ENCODE measurements at regions not wholly inside any gene's neighbourhood (a gene's known extent, or its start where the extent isn't known, plus 50 kb on each side); places are given as distances from the start of the nearest gene placed in this dataset.

DNA sequence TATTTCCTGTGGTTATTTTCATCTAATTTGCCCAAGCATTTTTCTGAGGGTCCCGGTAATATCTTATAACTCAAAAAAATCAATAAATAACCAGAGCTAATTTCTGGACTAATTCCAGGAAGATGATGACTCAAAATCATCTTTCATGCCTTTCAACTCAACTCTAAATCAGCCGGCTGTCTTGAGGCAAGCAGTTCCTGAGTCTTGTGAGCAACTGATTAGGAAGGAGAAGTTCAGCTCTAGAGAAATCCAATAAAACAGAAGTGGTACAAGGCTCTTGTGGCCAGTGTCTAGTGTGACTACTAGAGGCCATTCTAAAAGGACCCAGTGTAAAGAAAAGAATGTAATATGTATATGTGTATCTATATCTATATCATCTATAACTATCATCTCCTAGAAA lies 890.4 kb downstream of the TRIB2 start:
- H3K4me3 Mint-ChIP-seq = no peak overlapping the region
- H3K4me1 Mint-ChIP-seq = no peaks in the 10 kb centered on the region
- peaks cover 5% of the 10 kb centered on the region for H3K9me3 Mint-ChIP-seq
- no peak overlapping the region for H3K27ac Mint-ChIP-seq
- H3K36me3 Mint-ChIP-seq (ENCODE audit: low read depth) = no peaks in the 10 kb centered on the region
- ATAC-seq (replicated peaks) = no peak
- H3K27me3 Mint-ChIP-seq = no peaks in the 10 kb centered on the region

DNA sequence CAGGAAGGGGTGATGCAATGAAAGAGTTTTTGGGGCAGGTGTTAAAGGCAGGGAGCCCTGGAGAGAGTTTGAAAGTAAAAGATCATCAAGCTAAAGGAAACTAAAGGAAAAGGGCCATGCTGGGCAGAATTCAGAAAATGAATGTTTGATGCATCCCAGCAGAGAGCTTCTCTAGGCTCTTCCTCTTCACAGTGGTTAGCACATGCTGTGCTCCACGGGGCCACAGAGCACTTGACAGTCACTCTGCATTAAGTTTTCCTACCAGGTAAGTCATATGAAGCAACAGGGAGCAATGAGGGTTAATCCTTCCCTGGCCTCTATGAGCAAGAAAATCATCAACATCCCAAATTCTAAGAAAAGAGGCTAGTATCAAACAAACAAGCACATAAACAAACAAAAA lies 895.2 kb downstream of the TRIB2 start:
- Mint-ChIP-seq H3K27ac (no peak overlapping the region), H3K9me3 (peaks cover 8% of the 10 kb centered on the region), H3K27me3 (no peaks in the 10 kb centered on the region), H3K36me3 (ENCODE audit: low read depth) (no peaks in the 10 kb centered on the region), H3K4me3 (no peak overlapping the region), H3K4me1 (no peaks in the 10 kb centered on the region)
- ATAC-seq (replicated peaks) = no peak

DNA sequence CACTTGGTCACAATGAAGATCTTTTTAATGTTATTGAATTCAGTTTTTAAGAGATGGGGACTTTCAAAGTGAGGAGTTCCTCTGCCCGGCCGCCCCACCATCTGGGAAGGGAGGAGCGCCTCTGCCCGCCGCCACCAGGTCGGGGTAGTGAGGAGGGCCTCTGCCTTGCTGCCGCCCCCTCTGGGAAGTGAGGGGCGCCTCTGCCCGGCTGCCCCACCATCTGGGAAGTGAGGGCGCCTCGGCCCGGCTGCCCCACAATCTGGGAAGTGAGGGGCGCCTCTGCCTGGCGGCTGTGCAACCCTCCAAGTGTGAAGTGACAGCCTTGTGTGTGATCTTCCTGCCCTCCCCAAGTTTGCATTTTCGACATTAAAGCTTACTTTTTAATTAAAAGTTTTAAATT lies 899.3 kb downstream of the TRIB2 start:
- no peak for ATAC-seq (replicated peaks)
- H3K27ac Mint-ChIP-seq = no peak overlapping the region
- no peaks in the 10 kb centered on the region for H3K27me3 Mint-ChIP-seq
- no peaks in the 10 kb centered on the region for H3K4me1 Mint-ChIP-seq
- no peaks in the 10 kb centered on the region for H3K36me3 Mint-ChIP-seq (ENCODE audit: low read depth)
- peaks cover 11% of the 10 kb centered on the region for H3K9me3 Mint-ChIP-seq
- no peak overlapping the region for H3K4me3 Mint-ChIP-seq

DNA sequence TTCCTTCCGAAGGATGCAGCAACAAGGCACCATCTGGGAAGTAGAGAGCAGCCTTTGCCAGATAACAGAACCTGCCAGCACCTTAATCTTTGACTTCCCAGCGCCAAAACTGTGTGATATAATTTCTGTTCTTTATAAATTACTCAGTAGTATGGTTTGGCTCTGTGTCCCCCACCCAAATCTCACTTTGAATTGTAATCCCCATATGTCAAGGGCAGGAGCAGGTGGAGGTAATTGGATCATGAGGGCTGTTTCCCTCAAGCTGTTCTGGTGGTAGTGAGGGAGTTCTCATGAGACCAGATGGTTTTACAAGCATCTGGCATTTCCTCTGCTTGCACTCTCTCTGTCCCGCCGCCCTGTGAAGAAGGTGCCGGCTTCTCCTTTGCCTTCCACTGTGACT lies 899.9 kb downstream of the TRIB2 start:
- Mint-ChIP-seq H3K4me1 (no peaks in the 10 kb centered on the region), H3K27ac (no peak overlapping the region)
- ATAC-seq (replicated peaks) = no peak

DNA sequence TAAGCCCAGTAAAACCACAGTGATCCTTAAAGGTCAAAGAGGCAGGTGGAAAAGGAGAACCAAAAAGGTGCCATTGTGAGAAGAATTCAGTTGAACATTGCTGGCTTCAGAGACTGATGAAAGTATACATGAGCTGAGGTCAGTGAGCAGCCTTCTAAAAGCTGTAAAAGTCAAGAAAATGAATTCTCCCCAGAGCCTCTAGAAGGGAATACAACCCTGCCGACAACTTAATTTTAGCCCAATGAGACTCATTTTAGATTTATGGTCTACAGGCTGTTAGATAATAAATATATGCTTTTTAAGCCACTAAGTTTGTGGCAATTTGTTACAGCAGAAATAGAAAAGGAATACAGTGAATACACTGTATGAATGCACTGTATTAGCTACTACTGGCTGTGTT lies 911.4 kb downstream of the TRIB2 start:
- Mint-ChIP-seq H3K9me3 (no peaks in the 10 kb centered on the region), H3K27ac (no peak overlapping the region), H3K4me1 (no peaks in the 10 kb centered on the region), H3K27me3 (no peaks in the 10 kb centered on the region), H3K36me3 (ENCODE audit: low read depth) (no peaks in the 10 kb centered on the region), H3K4me3 (no peak overlapping the region)
- no peak for ATAC-seq (replicated peaks)

More for the DNA sequence above, 899.9 kb downstream of the TRIB2 start:
- H3K36me3 Mint-ChIP-seq (ENCODE audit: low read depth) = no peaks in the 10 kb centered on the region
- H3K4me3 Mint-ChIP-seq = no peak overlapping the region
- peaks cover 8% of the 10 kb centered on the region for H3K9me3 Mint-ChIP-seq
- no peaks in the 10 kb centered on the region for H3K27me3 Mint-ChIP-seq

DNA sequence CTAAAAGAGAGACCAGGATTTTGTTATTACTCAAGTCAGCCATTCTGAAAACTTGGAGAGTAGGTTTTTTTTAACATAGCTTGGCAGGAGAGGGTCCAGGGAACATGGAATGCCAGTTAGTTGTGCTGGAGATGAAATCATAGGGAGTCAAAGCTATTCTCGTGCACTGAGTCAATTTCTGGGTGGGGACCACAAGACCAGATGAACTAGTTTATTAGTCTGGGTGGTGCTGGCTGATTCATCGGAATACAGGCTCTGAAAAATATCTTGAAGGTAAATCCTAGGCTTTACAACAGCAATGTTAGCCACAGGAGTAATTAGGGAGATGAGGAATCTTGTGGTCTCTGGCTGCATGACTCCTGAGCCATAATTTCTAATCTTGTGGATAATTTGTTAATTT lies 921.4 kb downstream of the TRIB2 start:
- Mint-ChIP-seq H3K4me3 (no peak overlapping the region), H3K27ac (no peak overlapping the region), H3K9me3 (peaks cover 2% of the 10 kb centered on the region), H3K27me3 (no peaks in the 10 kb centered on the region), H3K4me1 (no peaks in the 10 kb centered on the region), H3K36me3 (ENCODE audit: low read depth) (no peaks in the 10 kb centered on the region)
- ATAC-seq (replicated peaks) = no peak

DNA sequence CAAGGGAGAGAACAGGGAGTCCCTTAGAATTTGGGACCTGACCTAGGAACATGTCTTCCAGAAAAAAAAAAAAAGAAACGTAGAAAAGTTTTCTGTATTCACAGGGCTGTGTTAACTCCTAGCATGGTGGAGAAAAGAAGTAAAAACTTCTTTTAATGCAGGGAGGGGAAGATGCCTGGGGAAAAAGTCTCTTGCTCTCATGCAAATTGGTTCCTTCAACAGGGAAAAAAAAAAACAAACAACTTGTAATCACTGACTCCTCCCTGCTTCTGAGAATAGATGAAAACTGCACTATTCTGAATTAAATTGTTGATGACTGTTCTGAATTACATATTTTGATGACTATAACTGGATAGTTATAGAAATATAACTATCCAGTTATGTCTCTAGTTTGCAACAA lies 933.2 kb downstream of the TRIB2 start:
- H3K4me3 Mint-ChIP-seq = no peak overlapping the region
- H3K9me3 Mint-ChIP-seq = peaks cover 11% of the 10 kb centered on the region
- ATAC-seq (replicated peaks) = no peak
- no peaks in the 10 kb centered on the region for H3K36me3 Mint-ChIP-seq (ENCODE audit: low read depth)
- H3K4me1 Mint-ChIP-seq = no peaks in the 10 kb centered on the region
- no peaks in the 10 kb centered on the region for H3K27me3 Mint-ChIP-seq
- no peak overlapping the region for H3K27ac Mint-ChIP-seq

DNA sequence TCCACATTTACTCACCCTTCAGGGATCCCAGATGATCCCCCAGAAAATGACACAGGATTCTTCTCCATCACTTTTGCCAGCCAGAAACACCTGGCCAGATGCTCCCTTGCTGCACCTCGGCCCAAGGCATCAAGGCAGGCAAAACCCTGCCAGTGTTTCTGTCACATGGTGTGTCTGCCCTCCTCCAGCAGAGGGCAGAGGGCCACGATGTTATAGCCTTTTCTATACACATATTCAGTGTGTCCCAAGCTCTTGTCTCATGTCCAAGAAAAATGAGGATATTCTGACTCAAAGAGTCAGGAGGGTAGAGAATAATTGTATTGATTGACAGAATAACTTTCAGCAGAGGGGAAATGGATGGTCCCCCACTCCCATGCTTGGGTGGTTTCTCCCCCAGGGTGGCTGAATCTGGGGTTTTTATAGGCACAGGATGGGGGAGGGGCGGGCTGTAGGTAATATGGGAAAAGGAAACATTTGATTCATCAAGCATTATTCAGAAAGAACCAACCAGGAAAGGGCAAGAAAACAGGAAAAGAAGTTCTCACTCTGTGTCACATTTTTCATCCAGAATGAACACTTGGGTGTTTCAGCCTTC lies 933.9 kb downstream of the TRIB2 start:
- no peak for ATAC-seq (replicated peaks)
- H3K4me1 Mint-ChIP-seq = no peaks in the 10 kb centered on the region
- no peak overlapping the region for H3K4me3 Mint-ChIP-seq
- no peaks in the 10 kb centered on the region for H3K36me3 Mint-ChIP-seq (ENCODE audit: low read depth)
- H3K9me3 Mint-ChIP-seq = peaks cover 11% of the 10 kb centered on the region
- no peaks in the 10 kb centered on the region for H3K27me3 Mint-ChIP-seq
- no peak overlapping the region for H3K27ac Mint-ChIP-seq

DNA sequence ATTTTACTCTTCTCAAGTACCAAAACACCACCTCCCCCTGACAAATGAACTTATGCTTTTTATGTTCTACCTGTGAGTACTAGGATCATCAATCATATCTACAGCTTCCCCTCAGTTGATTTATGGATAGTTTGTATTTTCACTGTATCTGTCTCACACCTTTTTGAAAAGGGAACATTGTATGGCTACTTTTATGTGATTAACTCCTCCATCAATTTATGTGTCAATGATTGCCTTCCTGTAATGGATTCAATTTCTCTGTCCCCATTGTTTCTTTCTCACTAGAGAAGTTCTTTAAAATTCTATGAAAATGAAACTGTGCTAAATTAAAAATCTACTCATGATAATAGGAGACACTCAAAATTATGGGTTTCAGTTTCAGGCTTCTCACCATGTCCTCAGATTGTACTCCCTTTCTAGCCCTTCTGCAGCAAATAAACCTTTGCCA lies 935.0 kb downstream of the TRIB2 start:
- no peak for ATAC-seq (replicated peaks)

DNA sequence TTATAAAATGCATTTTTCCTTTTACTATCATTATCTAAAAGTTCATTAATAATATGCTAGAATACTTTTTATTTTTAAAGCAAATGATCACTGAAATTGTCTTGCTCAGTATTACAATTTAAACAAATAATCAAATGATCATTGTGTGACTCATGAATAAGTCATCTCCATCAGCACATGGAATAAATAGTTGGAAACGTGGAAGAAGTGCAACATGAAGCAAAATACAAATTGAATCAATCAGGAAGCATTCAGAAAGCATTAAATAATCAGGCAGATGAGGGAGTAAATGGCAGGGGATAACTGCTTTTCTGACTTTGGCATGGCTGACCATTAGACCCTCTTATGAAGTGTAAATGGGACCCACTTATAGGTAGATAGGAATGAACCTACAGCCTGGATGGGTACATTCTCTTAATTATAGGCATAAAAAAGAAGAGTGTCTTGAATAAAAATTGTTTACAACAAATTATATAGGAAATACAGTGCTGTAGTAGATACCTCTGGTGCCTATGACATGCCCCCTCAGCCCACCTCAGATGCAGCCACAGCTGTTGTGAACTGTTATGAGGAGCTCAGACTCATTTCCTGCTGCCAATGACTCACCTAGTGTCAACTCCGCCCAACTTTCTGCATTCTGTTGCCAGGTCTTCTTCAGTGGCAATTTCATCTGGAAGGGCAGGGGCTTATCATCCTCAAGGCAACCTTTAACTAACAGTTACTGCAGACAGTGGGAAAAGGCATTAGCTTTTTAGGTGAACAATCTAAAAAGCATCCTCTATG lies 936.0 kb downstream of the TRIB2 start:
- Mint-ChIP-seq H3K27me3 (no peaks in the 10 kb centered on the region), H3K4me3 (no peak overlapping the region), H3K4me1 (no peaks in the 10 kb centered on the region), H3K27ac (no peak overlapping the region), H3K9me3 (peaks cover 14% of the 10 kb centered on the region), H3K36me3 (ENCODE audit: low read depth) (no peaks in the 10 kb centered on the region)
- no peak for ATAC-seq (replicated peaks)

More for the DNA sequence above, 935.0 kb downstream of the TRIB2 start:
- no peak overlapping the region for H3K27ac Mint-ChIP-seq
- H3K36me3 Mint-ChIP-seq (ENCODE audit: low read depth) = no peaks in the 10 kb centered on the region
- peaks cover 14% of the 10 kb centered on the region for H3K9me3 Mint-ChIP-seq
- H3K27me3 Mint-ChIP-seq = no peaks in the 10 kb centered on the region
- no peak overlapping the region for H3K4me3 Mint-ChIP-seq
- H3K4me1 Mint-ChIP-seq = no peaks in the 10 kb centered on the region

DNA sequence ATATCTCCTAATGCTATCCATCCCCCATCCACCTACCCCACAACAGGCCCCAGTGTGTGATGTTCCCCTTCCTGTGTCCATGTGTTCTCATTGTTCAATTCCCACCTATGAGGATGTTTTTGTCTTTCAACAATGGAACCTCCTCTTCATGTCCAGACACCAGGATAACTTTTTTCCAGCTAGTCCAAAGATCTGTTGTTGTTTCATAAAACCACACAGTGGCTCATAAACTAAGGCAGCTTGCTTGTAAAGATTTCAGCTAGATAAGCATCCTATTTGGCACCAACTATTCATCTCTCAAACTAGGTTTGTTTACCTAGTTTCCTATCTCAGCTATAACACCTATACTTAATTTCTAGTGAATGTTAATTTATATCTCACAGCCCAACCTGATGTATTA lies 937.7 kb downstream of the TRIB2 start:
- H3K36me3 Mint-ChIP-seq (ENCODE audit: low read depth) = no peaks in the 10 kb centered on the region
- H3K9me3 Mint-ChIP-seq = peaks cover 11% of the 10 kb centered on the region
- no peaks in the 10 kb centered on the region for H3K4me1 Mint-ChIP-seq
- no peak for ATAC-seq (replicated peaks)
- H3K27ac Mint-ChIP-seq = no peak overlapping the region
- H3K27me3 Mint-ChIP-seq = no peaks in the 10 kb centered on the region
- H3K4me3 Mint-ChIP-seq = no peak overlapping the region

DNA sequence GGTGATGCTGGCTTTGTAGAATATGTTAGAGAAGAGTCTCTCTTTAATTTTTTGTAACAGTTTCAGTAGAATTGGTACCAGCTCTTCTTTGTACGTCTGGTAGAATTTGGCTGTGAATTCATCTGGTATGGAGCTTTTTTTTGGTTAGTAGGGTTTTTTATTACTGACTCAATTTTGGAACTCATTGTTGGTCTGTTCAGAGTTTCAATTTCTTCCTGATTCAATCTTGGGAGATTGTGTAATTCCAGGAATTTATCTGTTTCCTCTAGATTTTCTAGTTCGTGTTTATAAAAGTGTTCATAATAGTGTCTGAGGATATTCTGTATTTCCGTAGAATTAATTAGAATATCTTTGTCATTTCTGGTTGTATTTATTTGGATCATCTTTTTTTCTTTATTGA lies 943.5 kb downstream of the TRIB2 start:
- H3K4me1 Mint-ChIP-seq = no peaks in the 10 kb centered on the region

DNA sequence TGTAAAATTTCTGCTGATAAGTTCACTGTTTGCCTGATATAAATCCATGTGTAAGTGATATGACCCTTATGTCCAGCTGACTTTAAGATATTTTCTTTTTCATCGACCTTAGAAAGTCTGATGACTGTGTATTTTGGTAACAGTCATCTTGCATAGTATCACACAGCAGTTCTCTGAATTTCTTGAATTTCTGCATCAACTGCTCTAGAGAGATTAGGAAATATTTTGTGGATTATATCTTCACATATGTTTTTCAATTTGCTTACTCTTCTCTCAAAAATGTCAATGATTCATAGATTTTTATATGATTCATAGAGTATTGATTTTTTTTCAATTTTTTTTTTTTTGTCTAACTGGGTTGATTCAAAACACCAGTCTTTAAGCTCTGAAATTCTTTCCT lies 945.3 kb downstream of the TRIB2 start:
- H3K4me3 Mint-ChIP-seq = no peak overlapping the region
- H3K4me1 Mint-ChIP-seq = no peaks in the 10 kb centered on the region
- H3K27me3 Mint-ChIP-seq = no peaks in the 10 kb centered on the region
- no peak overlapping the region for H3K27ac Mint-ChIP-seq
- H3K36me3 Mint-ChIP-seq (ENCODE audit: low read depth) = no peaks in the 10 kb centered on the region
- no peak for ATAC-seq (replicated peaks)
- peaks cover 7% of the 10 kb centered on the region for H3K9me3 Mint-ChIP-seq

More for the DNA sequence above, 943.5 kb downstream of the TRIB2 start:
- ATAC-seq (replicated peaks) = no peak
- Mint-ChIP-seq H3K27ac (no peak overlapping the region), H3K9me3 (peaks cover 11% of the 10 kb centered on the region), H3K4me3 (no peak overlapping the region), H3K36me3 (ENCODE audit: low read depth) (no peaks in the 10 kb centered on the region), H3K27me3 (no peaks in the 10 kb centered on the region)

DNA sequence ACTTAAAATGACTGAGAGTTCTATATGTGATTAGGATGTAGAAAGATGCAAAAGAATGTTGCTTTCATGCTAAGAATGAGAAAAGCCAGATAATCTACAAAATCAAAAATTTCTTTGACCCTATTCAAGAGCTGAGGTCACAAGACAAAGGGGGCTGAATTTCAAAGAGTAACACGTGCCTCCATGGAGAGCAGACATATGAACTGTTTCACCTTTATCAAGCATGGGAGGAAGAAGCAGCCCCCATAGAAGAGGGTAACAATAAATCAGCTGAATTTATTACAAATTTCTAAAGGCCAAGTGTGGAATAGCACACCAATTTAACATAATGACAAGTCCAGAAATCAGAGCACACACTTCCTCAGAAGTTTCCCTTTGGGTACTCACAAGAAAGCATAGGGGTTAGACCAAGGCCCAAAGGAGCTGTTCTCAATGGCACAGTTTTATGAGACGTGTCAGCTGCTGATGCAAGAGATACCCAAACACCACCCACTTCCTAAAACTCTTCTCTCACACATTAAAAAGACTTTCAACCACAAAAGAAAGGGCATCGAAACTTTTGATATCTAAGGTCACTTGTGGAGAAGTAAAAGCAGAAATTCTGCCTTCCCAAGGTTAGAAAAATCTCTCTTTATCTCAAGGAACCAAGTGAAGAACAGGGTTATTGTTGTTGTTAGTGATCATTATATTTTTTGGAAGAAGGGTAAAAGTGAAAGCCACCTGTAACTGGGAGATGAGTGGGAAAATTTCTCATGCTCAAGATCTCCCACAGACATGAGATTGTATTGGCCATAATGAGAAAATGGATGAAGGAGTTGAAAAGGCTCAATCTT lies 950.1 kb downstream of the TRIB2 start:
- no peaks in the 10 kb centered on the region for H3K4me1 Mint-ChIP-seq
- no peak overlapping the region for H3K4me3 Mint-ChIP-seq
- H3K27me3 Mint-ChIP-seq = no peaks in the 10 kb centered on the region
- H3K9me3 Mint-ChIP-seq = peaks cover 9% of the 10 kb centered on the region
- ATAC-seq (replicated peaks) = no peak
- H3K27ac Mint-ChIP-seq = no peak overlapping the region
- H3K36me3 Mint-ChIP-seq (ENCODE audit: low read depth) = no peaks in the 10 kb centered on the region

DNA sequence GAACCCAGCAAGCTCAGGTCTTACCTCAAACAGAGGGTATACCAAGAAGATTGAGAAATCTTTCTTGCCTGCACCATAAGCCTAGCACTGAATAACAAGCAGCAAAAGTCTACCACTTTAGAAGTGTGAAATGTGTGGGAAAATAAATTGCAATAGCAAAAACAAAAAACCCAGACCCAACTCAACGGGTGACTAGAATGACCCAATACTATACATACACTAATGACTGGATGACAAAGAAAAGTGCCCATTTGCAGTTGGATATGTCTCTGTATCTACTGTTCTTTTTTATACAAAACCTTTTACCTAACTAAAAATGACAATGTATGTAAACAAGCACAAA lies 950.6 kb downstream of the TRIB2 start:
- Mint-ChIP-seq H3K4me1 (no peaks in the 10 kb centered on the region), H3K4me3 (no peak overlapping the region), H3K9me3 (peaks cover 13% of the 10 kb centered on the region), H3K27ac (no peak overlapping the region), H3K36me3 (ENCODE audit: low read depth) (no peaks in the 10 kb centered on the region), H3K27me3 (no peaks in the 10 kb centered on the region)
- ATAC-seq (replicated peaks) = no peak

Measured in activated T-helper 17 cell treated with anti-CD3 and anti-CD28 coated beads, Interleukin-2, amount 50 U/mL, for 72 hours (primary cell).